PC-9 (cell line): ENCODE measurements at regions not wholly inside any gene's neighbourhood (a gene's known extent, or its start where the extent isn't known, plus 50 kb on each side); places are given as distances from the start of the nearest gene placed in this dataset.

Experiments
- EZH2 ChIP-seq: fragments of 200-600 bp; sonication (generic); IDR thresholded peaks from 2 replicates; pipeline ENCODE4 v1.8.0; 2017; ENCODE audit warnings: antibody characterized with exemption, low read depth
- TF ChIP-seq, protein P1 (sequence below): fragments of 200-600 bp; sonication (generic); conservative IDR thresholded peaks from 2 replicates; pipeline ENCODE4 v1.6.1; 2017; ENCODE audit warnings: mixed run types, antibody characterized with exemption, mild to moderate bottlenecking, moderate library complexity

DNA sequence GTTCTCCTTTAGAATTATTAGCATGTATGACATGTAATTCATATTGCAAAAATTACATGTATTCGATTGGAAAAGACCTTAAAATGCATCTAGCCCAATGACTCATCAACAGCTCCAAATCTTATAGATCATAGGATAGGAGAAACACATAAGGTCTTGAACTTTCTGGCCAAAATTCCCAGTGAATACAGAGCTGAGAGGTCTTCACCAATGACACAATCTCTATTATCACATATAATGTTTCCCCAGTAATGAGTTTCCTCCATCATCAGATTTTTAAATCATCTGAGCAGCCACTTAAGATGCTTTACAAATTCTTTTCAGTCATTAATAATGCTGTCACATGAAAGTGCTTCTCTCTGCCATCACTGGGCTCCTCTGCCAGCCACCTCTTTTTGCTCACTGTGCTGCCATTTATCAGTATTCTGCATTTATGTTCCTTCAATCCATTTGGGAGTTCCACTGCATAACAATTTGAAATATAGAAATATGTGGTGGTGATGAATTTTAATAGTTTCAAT, 804.9 kb downstream of the SUCLG1 start:
- TF ChIP-seq, protein P1, sequence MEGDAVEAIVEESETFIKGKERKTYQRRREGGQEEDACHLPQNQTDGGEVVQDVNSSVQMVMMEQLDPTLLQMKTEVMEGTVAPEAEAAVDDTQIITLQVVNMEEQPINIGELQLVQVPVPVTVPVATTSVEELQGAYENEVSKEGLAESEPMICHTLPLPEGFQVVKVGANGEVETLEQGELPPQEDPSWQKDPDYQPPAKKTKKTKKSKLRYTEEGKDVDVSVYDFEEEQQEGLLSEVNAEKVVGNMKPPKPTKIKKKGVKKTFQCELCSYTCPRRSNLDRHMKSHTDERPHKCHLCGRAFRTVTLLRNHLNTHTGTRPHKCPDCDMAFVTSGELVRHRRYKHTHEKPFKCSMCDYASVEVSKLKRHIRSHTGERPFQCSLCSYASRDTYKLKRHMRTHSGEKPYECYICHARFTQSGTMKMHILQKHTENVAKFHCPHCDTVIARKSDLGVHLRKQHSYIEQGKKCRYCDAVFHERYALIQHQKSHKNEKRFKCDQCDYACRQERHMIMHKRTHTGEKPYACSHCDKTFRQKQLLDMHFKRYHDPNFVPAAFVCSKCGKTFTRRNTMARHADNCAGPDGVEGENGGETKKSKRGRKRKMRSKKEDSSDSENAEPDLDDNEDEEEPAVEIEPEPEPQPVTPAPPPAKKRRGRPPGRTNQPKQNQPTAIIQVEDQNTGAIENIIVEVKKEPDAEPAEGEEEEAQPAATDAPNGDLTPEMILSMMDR = no peak
- TF ChIP-seq EZH2 = no peak
